ENCODE measurements at regions not wholly inside any gene's neighbourhood (a gene's known extent, or its start where the extent isn't known, plus 50 kb on each side); places are given as distances from the start of the nearest gene placed in this dataset.

DNA sequence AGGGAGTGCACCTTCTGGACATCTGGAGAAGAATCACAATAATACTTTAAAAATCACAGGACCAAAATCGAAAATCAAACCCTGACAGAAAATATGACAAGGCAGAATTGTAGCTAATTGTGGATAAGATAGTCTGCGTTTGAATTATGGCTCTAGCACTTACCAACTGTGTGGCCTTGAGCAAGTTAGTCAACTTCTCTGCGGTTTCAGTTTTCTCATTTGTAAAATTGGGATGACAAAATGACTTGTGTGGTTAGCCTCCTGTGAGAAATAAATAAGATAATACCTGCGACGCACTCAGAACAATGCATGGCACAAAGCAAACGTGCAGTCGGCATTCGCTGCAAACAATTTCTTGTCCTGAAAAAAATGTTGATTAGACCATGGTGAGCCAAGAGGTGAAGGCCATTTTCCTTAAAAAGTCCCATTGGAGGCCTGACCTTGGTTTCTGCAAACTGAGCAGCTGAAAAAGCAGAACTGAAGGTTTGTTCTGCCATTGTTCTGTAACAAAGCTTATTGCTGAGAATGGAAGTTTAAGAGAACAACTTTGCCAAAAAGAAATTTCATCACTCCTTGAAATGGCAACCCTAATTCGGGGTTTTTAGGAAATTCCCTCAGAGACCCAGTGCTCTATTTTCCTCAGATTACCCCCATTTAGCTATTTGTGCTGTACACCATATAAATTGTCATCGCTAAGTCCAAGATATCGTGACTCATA, 266.3 kb downstream of the ERMARD start:
- H3K4me3 ChIP-seq (ENCODE audit: low read length) = no peak overlapping the region
- CTCF ChIA-PET = interaction anchor here (0.8 kb wide), 1 partner anchor 252 kb away, joined by 3 read pairs; no protein-coding TSS in a partner anchor
- POLR2A ChIA-PET = interaction anchor here (0.7 kb wide), 1 partner anchor 419 kb away, joined by 3 read pairs; no protein-coding TSS in a partner anchor
- Mint-ChIP-seq H3K4me3 (no peak overlapping the region), H3K27ac (no peak overlapping the region), H3K4me1 (peaks cover 0 to 5% (median 0%) of the 10 kb centered on the region in 7 donors), H3K36me3 (no peaks in the 10 kb centered on the region), H3K27me3 (peaks cover 16 to 44% (median 29%) of the 10 kb centered on the region in 5 donors), H3K9me3 (no peaks in the 10 kb centered on the region)
- ATAC-seq = no peak
- H3K27me3 ChIP-seq (ENCODE audit: control insufficient read depth in 2 of 2, insufficient read depth in 2 of 2, low read length in 2 of 2) = no peaks in the 10 kb centered on the region
- intact Hi-C loops (cut with micrococcal nuclease) = no loop called here
- no peaks in the 10 kb centered on the region for H3K9me3 ChIP-seq (ENCODE audit: control insufficient read depth in 2 of 3, low read length in 3 of 3)
- no peaks in the 10 kb centered on the region for H3K4me1 ChIP-seq (ENCODE audit: control insufficient read depth in 2 of 2, insufficient read depth in 2 of 2, low read length in 2 of 2)
- no peaks in the 10 kb centered on the region for H3K36me3 ChIP-seq (ENCODE audit: control insufficient read depth in 2 of 3, insufficient read depth in 3 of 3, low read length in 3 of 3)
- DNase-seq = no peak
- H3K27ac ChIP-seq (ENCODE audit: low read depth, low read length) = no peak overlapping the region

DNA sequence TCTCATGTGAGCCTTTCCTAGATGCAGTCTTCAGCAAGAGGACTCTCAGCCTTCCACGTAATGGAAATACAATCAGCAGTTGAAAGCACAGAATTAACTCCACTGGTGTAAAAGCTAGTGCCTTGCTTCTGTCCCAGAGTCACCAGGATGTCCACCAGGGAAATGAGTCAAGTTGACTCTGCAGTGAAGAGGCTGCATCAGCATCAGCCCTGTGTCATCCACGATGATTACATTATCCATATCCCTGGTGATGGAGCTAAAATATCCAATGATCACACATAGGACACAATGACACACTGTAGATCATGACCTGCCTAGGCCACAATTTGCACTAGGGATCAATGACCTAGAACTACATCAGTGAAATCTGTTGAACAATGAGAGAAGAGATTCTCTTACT, 262.4 kb downstream of the ERMARD start:
- no peak overlapping the region for H3K27ac ChIP-seq (ENCODE audit: low read depth, low read length)
- no peak for ATAC-seq
- H3K4me1 ChIP-seq (ENCODE audit: control insufficient read depth in 2 of 2, insufficient read depth in 2 of 2, low read length in 2 of 2) = no peaks in the 10 kb centered on the region
- Mint-ChIP-seq H3K36me3 (no peaks in the 10 kb centered on the region), H3K4me1 (peaks cover 0 to 1% (median 0%) of the 10 kb centered on the region in 7 donors), H3K9me3 (peaks cover 0 to 3% (median 0%) of the 10 kb centered on the region in 11 donors), H3K27ac (no peak overlapping the region), H3K4me3 (no peak overlapping the region), H3K27me3 (peaks cover 5 to 45% (median 23%) of the 10 kb centered on the region in 5 donors)
- ChIA-PET POLR2A (no interaction called here), CTCF (no interaction called here)
- H3K27me3 ChIP-seq (ENCODE audit: control insufficient read depth in 2 of 2, insufficient read depth in 2 of 2, low read length in 2 of 2) = no peaks in the 10 kb centered on the region
- H3K4me3 ChIP-seq (ENCODE audit: low read length) = no peak overlapping the region
- DNase-seq = no peak
- no peaks in the 10 kb centered on the region for H3K36me3 ChIP-seq (ENCODE audit: control insufficient read depth in 2 of 3, insufficient read depth in 3 of 3, low read length in 3 of 3)
- no peaks in the 10 kb centered on the region for H3K9me3 ChIP-seq (ENCODE audit: control insufficient read depth in 2 of 3, low read length in 3 of 3)
- intact Hi-C loops (cut with micrococcal nuclease) = no loop called here

DNA sequence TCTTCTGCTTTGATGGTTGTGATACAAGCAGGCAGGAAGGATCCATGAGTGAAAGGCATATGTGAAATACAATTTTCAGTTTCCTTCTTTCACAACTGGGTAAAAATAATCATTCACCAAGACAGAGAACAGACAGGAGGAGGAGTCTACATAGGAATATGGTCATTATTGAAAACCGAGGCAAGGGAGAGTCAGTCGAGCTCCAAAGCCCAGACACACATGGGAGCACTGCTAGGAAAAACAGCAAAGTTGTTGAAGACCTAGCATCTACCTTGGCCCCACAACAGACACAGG, 260.6 kb downstream of the ERMARD start:
- intact Hi-C loops (cut with micrococcal nuclease) = no loop called here
- POLR2A ChIA-PET = no interaction called here
- H3K9me3 Mint-ChIP-seq = peaks cover 0 to 3% (median 0%) of the 10 kb centered on the region in 11 donors

DNA sequence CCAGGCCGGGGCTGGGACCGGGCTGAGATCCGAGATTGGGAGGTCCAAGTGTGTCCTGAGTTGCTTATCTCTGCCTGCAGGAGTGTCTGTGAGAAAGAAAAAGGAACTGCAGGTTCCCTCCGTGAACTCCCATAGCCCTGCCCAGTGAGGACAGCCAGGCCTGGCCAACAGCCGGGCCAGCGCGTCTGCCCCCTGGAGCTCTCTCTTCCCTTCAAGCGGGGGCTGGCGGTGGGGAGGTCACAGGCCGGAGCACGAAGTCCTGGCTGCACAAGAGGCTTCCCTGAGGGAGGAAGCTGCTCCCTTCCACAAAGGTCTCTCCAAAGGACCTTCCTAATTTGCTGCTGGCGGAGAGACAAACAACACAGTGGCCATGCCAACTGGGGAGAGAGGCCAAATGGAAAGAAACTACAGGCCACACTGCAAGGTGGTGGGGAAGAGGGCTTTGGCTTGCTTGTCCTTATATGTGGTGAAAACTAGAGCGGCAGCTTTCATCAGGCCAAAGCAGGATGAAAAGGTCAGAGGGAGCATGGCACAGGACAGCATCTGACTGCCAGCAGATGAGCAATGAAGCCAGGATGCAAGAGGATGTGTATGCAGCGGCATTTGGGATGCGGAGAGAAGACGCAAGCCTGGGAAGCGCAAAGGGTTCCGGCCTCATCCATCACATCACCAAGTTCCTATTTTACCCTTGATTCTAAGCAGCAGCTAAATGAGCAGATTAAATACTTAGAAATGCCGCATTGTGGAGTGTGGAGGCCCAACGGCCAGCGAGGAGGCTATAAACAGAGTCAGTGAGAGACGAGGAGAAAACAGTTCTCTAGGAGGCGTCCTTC, 260.0 kb downstream of the ERMARD start:
- ChIA-PET POLR2A (no interaction called here), CTCF (no interaction called here)
- H3K27me3 Mint-ChIP-seq = peaks cover 5 to 39% (median 18%) of the 10 kb centered on the region in 5 donors
- no peaks in the 10 kb centered on the region for H3K36me3 Mint-ChIP-seq
- H3K27me3 ChIP-seq (ENCODE audit: control insufficient read depth in 2 of 2, insufficient read depth in 2 of 2, low read length in 2 of 2) = no peaks in the 10 kb centered on the region
- H3K36me3 ChIP-seq (ENCODE audit: control insufficient read depth in 2 of 3, insufficient read depth in 3 of 3, low read length in 3 of 3) = no peaks in the 10 kb centered on the region
- peaks cover 0 to 1% (median 0%) of the 10 kb centered on the region in 7 donors for H3K4me1 Mint-ChIP-seq
- H3K4me1 ChIP-seq (ENCODE audit: control insufficient read depth in 2 of 2, insufficient read depth in 2 of 2, low read length in 2 of 2) = no peaks in the 10 kb centered on the region
- H3K9me3 Mint-ChIP-seq = peaks cover 0 to 3% (median 0%) of the 10 kb centered on the region in 11 donors
- intact Hi-C loops (cut with micrococcal nuclease) = no loop called here
- ATAC-seq = peak; percentile 44
- H3K9me3 ChIP-seq (ENCODE audit: control insufficient read depth in 2 of 3, low read length in 3 of 3) = no peaks in the 10 kb centered on the region
- H3K27ac Mint-ChIP-seq = no peak overlapping the region
- H3K27ac ChIP-seq (ENCODE audit: low read depth, low read length) = no peak overlapping the region
- no peak overlapping the region for H3K4me3 ChIP-seq (ENCODE audit: low read length)
- no peak for DNase-seq
- no peak overlapping the region for H3K4me3 Mint-ChIP-seq

More for the DNA sequence above, 260.6 kb downstream of the ERMARD start:
- no peak overlapping the region for H3K4me3 Mint-ChIP-seq
- no peak overlapping the region for H3K27ac Mint-ChIP-seq
- ATAC-seq (no peak), DNase-seq (no peak)
- H3K27ac ChIP-seq (ENCODE audit: low read depth, low read length) = no peak overlapping the region
- CTCF ChIA-PET = no interaction called here
- no peaks in the 10 kb centered on the region for H3K4me1 ChIP-seq (ENCODE audit: control insufficient read depth in 2 of 2, insufficient read depth in 2 of 2, low read length in 2 of 2)
- H3K4me3 ChIP-seq (ENCODE audit: low read length) = no peak overlapping the region
- H3K36me3 Mint-ChIP-seq = no peaks in the 10 kb centered on the region
- H3K27me3 ChIP-seq (ENCODE audit: control insufficient read depth in 2 of 2, insufficient read depth in 2 of 2, low read length in 2 of 2) = no peaks in the 10 kb centered on the region
- H3K36me3 ChIP-seq (ENCODE audit: control insufficient read depth in 2 of 3, insufficient read depth in 3 of 3, low read length in 3 of 3) = no peaks in the 10 kb centered on the region
- peaks cover 5 to 40% (median 18%) of the 10 kb centered on the region in 5 donors for H3K27me3 Mint-ChIP-seq
- H3K4me1 Mint-ChIP-seq = peaks cover 0 to 1% (median 0%) of the 10 kb centered on the region in 7 donors
- H3K9me3 ChIP-seq (ENCODE audit: control insufficient read depth in 2 of 3, low read length in 3 of 3) = no peaks in the 10 kb centered on the region

DNA sequence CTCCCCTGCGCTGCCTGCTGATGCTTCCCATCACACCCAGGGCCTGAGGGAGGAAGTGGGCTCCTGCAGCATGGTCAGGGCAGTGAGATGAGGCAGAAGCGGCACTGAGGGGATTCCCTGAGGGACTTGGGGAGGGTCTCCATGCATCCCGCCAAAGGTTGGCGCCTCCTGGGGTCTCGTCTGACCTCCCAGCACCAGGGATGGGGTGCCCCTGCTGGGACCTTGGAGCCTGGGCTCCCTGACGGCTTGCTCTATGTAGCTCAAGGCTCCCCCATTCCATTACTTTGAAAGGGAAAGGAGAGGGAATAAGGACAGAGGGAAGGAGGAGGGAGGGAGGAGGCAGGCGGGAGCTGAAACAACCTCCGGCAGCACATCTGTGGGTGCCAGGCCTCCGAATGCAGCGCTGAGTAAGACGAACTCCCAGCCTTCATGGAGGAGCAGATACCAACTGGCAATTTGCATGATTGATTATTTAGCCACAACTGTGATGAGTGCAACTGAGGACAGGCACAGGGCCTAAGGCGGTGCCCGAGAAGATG, 259.3 kb downstream of the ERMARD start:
- no peak overlapping the region for H3K27ac ChIP-seq (ENCODE audit: low read depth, low read length)
- Mint-ChIP-seq H3K27ac (no peak overlapping the region), H3K9me3 (peaks cover 0 to 3% (median 0%) of the 10 kb centered on the region in 11 donors), H3K27me3 (peaks cover 5 to 36% (median 18%) of the 10 kb centered on the region in 5 donors), H3K36me3 (no peaks in the 10 kb centered on the region), H3K4me3 (no peak overlapping the region), H3K4me1 (peaks cover 0 to 1% (median 0%) of the 10 kb centered on the region in 7 donors)
- no peak for ATAC-seq
- POLR2A ChIA-PET = no interaction called here
- H3K36me3 ChIP-seq (ENCODE audit: control insufficient read depth in 2 of 3, insufficient read depth in 3 of 3, low read length in 3 of 3) = no peaks in the 10 kb centered on the region
- no peak for DNase-seq
- no peaks in the 10 kb centered on the region for H3K9me3 ChIP-seq (ENCODE audit: control insufficient read depth in 2 of 3, low read length in 3 of 3)
- H3K4me1 ChIP-seq (ENCODE audit: control insufficient read depth in 2 of 2, insufficient read depth in 2 of 2, low read length in 2 of 2) = no peaks in the 10 kb centered on the region
- no peak overlapping the region for H3K4me3 ChIP-seq (ENCODE audit: low read length)
- CTCF ChIA-PET = no interaction called here
- no peaks in the 10 kb centered on the region for H3K27me3 ChIP-seq (ENCODE audit: control insufficient read depth in 2 of 2, insufficient read depth in 2 of 2, low read length in 2 of 2)
- intact Hi-C loops (cut with micrococcal nuclease) = no loop called here

DNA sequence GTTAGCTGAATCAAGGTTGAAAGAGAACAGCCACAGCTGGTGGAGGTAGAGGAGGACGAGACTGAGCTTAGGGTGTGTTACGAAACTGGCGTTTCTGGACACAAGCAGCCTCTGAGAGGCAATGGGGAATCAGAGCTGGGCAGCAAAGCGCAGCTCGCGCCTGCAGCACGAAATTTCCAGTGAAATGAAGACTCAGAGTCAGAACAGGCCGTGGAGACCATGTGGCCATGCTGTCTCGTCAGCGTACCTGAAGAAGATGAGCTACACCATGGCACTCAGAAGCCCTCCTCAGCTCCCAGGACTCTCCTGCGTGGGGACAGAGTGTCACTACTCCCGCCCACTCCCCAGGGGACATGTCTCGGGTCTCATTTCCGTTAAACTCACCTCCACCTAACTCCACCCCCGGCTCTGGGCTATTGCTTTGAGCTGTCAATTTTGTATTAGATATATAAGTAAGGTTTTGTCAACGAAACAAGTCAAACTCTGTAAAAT, 256.9 kb downstream of the ERMARD start:
- peaks cover 4 to 23% (median 8%) of the 10 kb centered on the region in 5 donors for H3K27me3 Mint-ChIP-seq
- peaks cover 0 to 7% (median 4%) of the 10 kb centered on the region in 5 donors for H3K36me3 Mint-ChIP-seq
- CTCF ChIA-PET = no interaction called here
- H3K36me3 ChIP-seq (ENCODE audit: control insufficient read depth in 2 of 3, insufficient read depth in 3 of 3, low read length in 3 of 3) = no peaks in the 10 kb centered on the region
- no peaks in the 10 kb centered on the region for H3K27me3 ChIP-seq (ENCODE audit: control insufficient read depth in 2 of 2, insufficient read depth in 2 of 2, low read length in 2 of 2)
- peaks cover 0 to 16% (median 0%) of the 10 kb centered on the region in 3 experiments for H3K9me3 ChIP-seq (ENCODE audit: control insufficient read depth in 2 of 3, low read length in 3 of 3)
- no peaks in the 10 kb centered on the region for H3K4me1 ChIP-seq (ENCODE audit: control insufficient read depth in 2 of 2, insufficient read depth in 2 of 2, low read length in 2 of 2)
- no peak overlapping the region for H3K4me3 Mint-ChIP-seq
- POLR2A ChIA-PET = no interaction called here
- ATAC-seq = no peak
- no peak for DNase-seq
- H3K27ac Mint-ChIP-seq = peak overlapping the region in 1 of 9 donors; percentile 18
- no peak overlapping the region for H3K4me3 ChIP-seq (ENCODE audit: low read length)
- H3K4me1 Mint-ChIP-seq = peaks cover 0 to 5% (median 0%) of the 10 kb centered on the region in 7 donors
- peaks cover 2 to 23% (median 13%) of the 10 kb centered on the region in 11 donors for H3K9me3 Mint-ChIP-seq
- intact Hi-C loops (cut with micrococcal nuclease) = no loop called here
- no peak overlapping the region for H3K27ac ChIP-seq (ENCODE audit: low read depth, low read length)

Data from naive thymus-derived CD4-positive, alpha-beta T cell (primary cell).